Small intestine (tissue), 7 donors: ENCODE measurements at regions not wholly inside any gene's neighbourhood (a gene's known extent, or its start where the extent isn't known, plus 50 kb on each side); places are given as distances from the start of the nearest gene placed in this dataset.
"Not testable (repeated sequence)": the region's sequence is repeated elsewhere in the genome, so short reads cannot be mapped to it uniquely, and the experiment has no call there.

Experiments used
- DNase-seq, 2 donors: peaks; one replicate each; pipeline versions ENCODE4 v3.0.0 to v3.0.0-alpha.2; 2013
- FAIRE-seq: peaks from 2 replicates; lab custom pipeline; 2012; peaks lifted over from hg19 to GRCh38; lab: Jason Lieb, UNC
- H3K27ac ChIP-seq, 3 donors: one replicate each; pipeline ENCODE4 v1.5.1; 2013; ENCODE audit warnings: low read length in 2 of 3, mild to moderate bottlenecking in 2 of 3, control low read depth in 1 of 3, inconsistent platforms in 1 of 3, low read depth in 1 of 3, moderate library complexity in 1 of 3
- H3K27me3 ChIP-seq, 3 donors: one replicate each; pipeline ENCODE4 v1.6.1; 2013; ENCODE audit warnings: low read length in 3 of 3, inconsistent platforms in 1 of 3; ENCODE audit not compliant: control insufficient read depth in 3 of 3, insufficient read depth in 3 of 3
- H3K36me3 ChIP-seq, 3 donors: one replicate each; pipeline ENCODE4 v1.6.1; 2013; ENCODE audit warnings: low read length in 3 of 3, inconsistent platforms in 1 of 3, low read depth in 1 of 3, mild to moderate bottlenecking in 1 of 3, moderate library complexity in 1 of 3; ENCODE audit not compliant: control insufficient read depth in 3 of 3, insufficient read depth in 2 of 3
- H3K4me1 ChIP-seq, 3 donors: one replicate each; pipeline ENCODE4 v1.6.1; 2013; ENCODE audit warnings: low read length in 2 of 3, inconsistent platforms in 1 of 3, low read depth in 1 of 3, mild to moderate bottlenecking in 1 of 3, moderate library complexity in 1 of 3; ENCODE audit not compliant: control insufficient read depth in 3 of 3, insufficient read depth in 2 of 3
- H3K4me3 ChIP-seq, 3 donors: one replicate each; pipeline ENCODE4 v1.5.1; 2013; ENCODE audit warnings: low read length in 3 of 3, control low read depth in 1 of 3, inconsistent platforms in 1 of 3, low read depth in 1 of 3, mild to moderate bottlenecking in 1 of 3, moderate library complexity in 1 of 3
- H3K9me3 ChIP-seq, 2 donors: one replicate each; pipeline ENCODE4 v1.6.1; 2013; ENCODE audit warnings: low read depth in 1 of 2, low read length in 1 of 2; ENCODE audit not compliant: control insufficient read depth in 2 of 2, insufficient read depth in 1 of 2
- WGBS, 3 donors: extraction: QIAGEN DNeasy Blood & Tissue Kit; methylation state at CpG; one replicate each; pipeline ENCODE4 v1.1.7; 2013; 5-methylcytosine and 5-hydroxymethylcytosine counted together
- donor health status: healthy with polysubstance abuse.
- donor health status: control.
- donor health status: control.
- donor health status: Bipolar disorder and iron deficiency.
- donor health status: healthy.

DNA sequence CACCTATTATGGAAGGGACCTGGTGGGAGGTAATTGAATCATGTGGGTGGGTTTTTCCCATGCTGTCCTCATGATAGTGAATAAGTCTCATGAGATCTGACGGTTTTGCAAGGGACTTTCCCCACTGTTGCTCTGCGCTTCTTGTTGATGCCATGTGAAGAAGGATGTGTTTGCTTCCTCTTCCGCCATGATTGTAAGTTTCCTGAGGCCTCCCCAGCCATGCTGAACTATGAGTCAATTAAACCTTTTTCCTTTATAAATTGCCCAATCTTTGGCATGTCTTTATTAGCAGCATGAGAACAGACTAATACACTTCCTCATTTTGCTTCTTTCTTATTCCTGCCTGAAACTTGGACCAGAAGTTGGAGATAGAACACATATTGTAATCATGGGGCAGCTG is 396.2 kb downstream of the ATP23 start:
- H3K36me3 ChIP-seq, FAIRE-seq, H3K4me3 ChIP-seq, H3K9me3 ChIP-seq, DNase-seq, H3K27me3 ChIP-seq: not testable (repeated sequence)
- H3K27ac ChIP-seq: peak overlapping the region in 1 of 3 donors; percentile 84
- WGBS, 3 donors: 77 to 88% (median 86%) methylated on average over 3 of the region's 3 CpGs
- H3K4me1 ChIP-seq: peaks cover 0 to 13% (median 0%) of the 10 kb centered on the region in 3 donors

GRCh38 chr12:58341791-58342190 is 400.4 kb downstream of the ATP23 start:
- H3K4me1 ChIP-seq: peaks cover 0 to 13% (median 0%) of the 10 kb centered on the region in 3 donors
- no peaks in the 10 kb centered on the region for H3K36me3 ChIP-seq
- 6 to 17% (median 11%) methylated on average over 2 of the region's 2 CpGs for WGBS, 3 donors
- H3K4me3 ChIP-seq: no peak overlapping the region
- H3K27ac ChIP-seq: no peak overlapping the region
- FAIRE-seq (no peak), DNase-seq (peak; percentile 13 to 30)
- H3K27me3 ChIP-seq: no peaks in the 10 kb centered on the region
- H3K9me3 ChIP-seq: no peaks in the 10 kb centered on the region

DNA sequence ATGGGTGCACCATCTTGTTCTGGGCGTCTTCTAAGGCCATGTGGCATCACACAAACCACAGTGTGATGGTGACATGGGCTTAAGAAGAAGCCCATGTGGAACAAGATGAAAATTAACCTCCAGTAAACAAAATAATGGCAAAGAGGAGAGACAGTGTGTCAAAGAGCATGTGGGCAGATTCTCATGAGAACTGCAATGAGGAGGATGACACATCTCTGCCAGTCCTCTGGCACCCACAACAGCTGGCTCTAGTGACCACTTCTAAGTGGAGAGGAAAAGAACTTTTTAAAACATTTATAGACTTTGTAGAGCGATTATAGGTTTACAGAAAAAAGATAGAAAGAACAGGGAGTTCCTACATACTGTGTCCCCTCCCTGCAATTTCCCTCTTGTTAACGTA is 401.4 kb downstream of the ATP23 start:
- DNase-seq (no peak), FAIRE-seq (no peak)
- Histone ChIP-seq H3K4me3 (no peak overlapping the region), H3K9me3 (no peaks in the 10 kb centered on the region), H3K27me3 (no peaks in the 10 kb centered on the region), H3K36me3 (no peaks in the 10 kb centered on the region), H3K27ac (no peak overlapping the region), H3K4me1 (peaks cover 0 to 6% (median 0%) of the 10 kb centered on the region in 3 donors)
- WGBS, 3 donors: 77 to 93% (median 81%) methylated on average over 3 of the region's 3 CpGs

DNA sequence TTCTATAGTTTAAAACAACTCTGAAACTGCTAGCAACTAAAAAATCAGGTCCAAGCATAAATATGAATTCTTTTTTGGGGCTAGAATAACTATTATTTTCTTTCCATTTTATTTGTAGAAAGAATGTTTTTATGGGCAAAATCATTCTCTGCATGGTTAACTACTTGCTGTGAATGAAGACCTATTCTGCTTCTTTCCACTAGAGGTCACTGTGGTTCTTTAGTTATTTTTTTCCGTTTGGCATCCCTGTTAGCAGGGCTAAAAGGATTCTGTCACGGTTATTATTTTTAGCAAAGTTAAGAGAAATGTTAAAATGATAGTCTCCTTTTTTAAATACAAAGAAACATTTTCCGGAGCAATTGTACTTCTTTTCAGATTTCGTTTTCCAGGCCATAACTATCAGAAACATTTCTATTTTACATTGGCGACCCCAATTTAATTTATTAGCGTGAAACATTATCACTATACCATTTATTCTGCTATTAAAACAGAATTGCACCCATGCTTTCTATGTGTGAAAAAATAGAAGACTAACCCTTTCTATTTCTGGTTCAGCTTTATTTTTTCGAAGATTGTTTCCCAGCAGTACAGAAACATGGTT is 404.8 kb downstream of the ATP23 start:
- no peaks in the 10 kb centered on the region for H3K4me1 ChIP-seq
- H3K27me3 ChIP-seq: no peaks in the 10 kb centered on the region
- DNase-seq: peak; percentile 25 to 47
- H3K27ac ChIP-seq: no peak overlapping the region
- WGBS, 3 donors: 37 to 38% (median 37%) methylated on average over 7 of the region's 7 CpGs
- no peak overlapping the region for H3K4me3 ChIP-seq
- H3K36me3 ChIP-seq: no peaks in the 10 kb centered on the region
- FAIRE-seq: peak; percentile 94
- H3K9me3 ChIP-seq: peaks cover 0 to 6% of the 10 kb centered on the region in 2 donors

GRCh38 chr12:58347188-58347587 is 405.8 kb downstream of the ATP23 start:
- Histone ChIP-seq H3K27me3 (no peaks in the 10 kb centered on the region), H3K4me1 (no peaks in the 10 kb centered on the region), H3K9me3 (peaks cover 0 to 6% of the 10 kb centered on the region in 2 donors), H3K27ac (no peak overlapping the region), H3K4me3 (no peak overlapping the region), H3K36me3 (no peaks in the 10 kb centered on the region)
- no peak for FAIRE-seq
- DNase-seq: no peak
- 71 to 94% (median 88%) methylated on average over 2 of the region's 2 CpGs for WGBS, 3 donors

GRCh38 chr12:58347691-58348090 is 406.3 kb downstream of the ATP23 start:
- Histone ChIP-seq H3K4me3 (no peak overlapping the region), H3K9me3 (peaks cover 0 to 6% of the 10 kb centered on the region in 2 donors), H3K27ac (no peak overlapping the region), H3K36me3 (no peaks in the 10 kb centered on the region), H3K27me3 (no peaks in the 10 kb centered on the region), H3K4me1 (no peaks in the 10 kb centered on the region)
- WGBS, 3 donors: 49 to 53% (median 52%) methylated on average over 2 of the region's 2 CpGs
- FAIRE-seq: no peak
- no peak for DNase-seq

- DNase-seq: peak; percentile 22 to 45
- no peak overlapping the region for H3K27ac ChIP-seq
- H3K27me3 ChIP-seq: no peaks in the 10 kb centered on the region
- H3K9me3 ChIP-seq: peaks cover 0 to 6% of the 10 kb centered on the region in 2 donors
- no peak overlapping the region for H3K4me3 ChIP-seq
- 0 to 27% (median 9%) methylated on average over 2 of the region's 2 CpGs for WGBS, 3 donors
- no peaks in the 10 kb centered on the region for H3K4me1 ChIP-seq
- H3K36me3 ChIP-seq: no peaks in the 10 kb centered on the region
- no peak for FAIRE-seq
Observed at GRCh38 chr12:58349161-58349560, 407.8 kb downstream of the ATP23 start.

GRCh38 chr12:58356794-58357193 is 415.4 kb downstream of the ATP23 start:
- Histone ChIP-seq H3K4me3 (no peak overlapping the region), H3K27ac (no peak overlapping the region), H3K4me1 (peaks cover 0 to 5% (median 0%) of the 10 kb centered on the region in 3 donors), H3K27me3 (peaks cover 0 to 2% (median 0%) of the 10 kb centered on the region in 3 donors), H3K9me3 (no peaks in the 10 kb centered on the region), H3K36me3 (no peaks in the 10 kb centered on the region)
- FAIRE-seq: no peak
- 60 to 80% (median 71%) methylated on average over 5 of the region's 5 CpGs for WGBS, 3 donors
- DNase-seq: no peak

DNA sequence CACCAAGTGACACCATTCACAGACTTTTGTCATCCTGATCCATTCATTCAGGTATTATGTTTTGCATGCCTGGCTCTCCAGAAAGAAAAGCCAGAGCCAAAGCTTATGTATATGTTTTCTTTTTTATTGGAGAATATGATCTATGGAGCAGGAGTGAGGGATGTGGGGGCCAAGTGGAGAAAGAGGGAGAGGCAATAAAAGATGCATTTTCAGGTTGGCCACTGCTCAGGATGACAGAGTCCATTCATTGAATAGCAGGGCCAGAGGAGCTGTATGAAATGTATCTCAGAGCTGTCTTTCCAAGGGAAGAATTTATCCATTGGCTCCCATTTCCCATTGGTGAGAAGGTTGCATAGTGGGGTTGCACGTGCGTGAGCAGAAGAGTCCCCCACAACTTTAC is 416.1 kb downstream of the ATP23 start:
- Histone ChIP-seq H3K27ac (no peak overlapping the region), H3K4me1 (peaks cover 0 to 5% (median 0%) of the 10 kb centered on the region in 3 donors), H3K27me3 (peaks cover 0 to 2% (median 0%) of the 10 kb centered on the region in 3 donors), H3K4me3 (no peak overlapping the region), H3K36me3 (no peaks in the 10 kb centered on the region), H3K9me3 (no peaks in the 10 kb centered on the region)
- WGBS, 3 donors: 88 to 97% (median 91%) methylated on average over 2 of the region's 2 CpGs
- DNase-seq: no peak
- no peak for FAIRE-seq
